Fibroblast of pulmonary artery (primary cell): ENCODE measurements at regions not wholly inside any gene's neighbourhood (a gene's known extent, or its start where the extent isn't known, plus 50 kb on each side); places are given as distances from the start of the nearest gene placed in this dataset.

ENCODE experiments used
- DNase-seq: peaks from one replicate; pipeline ENCODE4 v3.0.0-alpha.2; 2010; ENCODE audit warnings: low read depth
- H3K4me3 ChIP-seq: replicated peaks from 2 replicates; pipeline ENCODE4 v1.5.1; 2011; ENCODE audit warnings: low read depth, mild to moderate bottlenecking, control low read depth, low read length, moderate library complexity
- CTCF ChIP-seq: IDR thresholded peaks from 2 replicates; pipeline ENCODE4 v1.5.1; 2011; ENCODE audit warnings: mild to moderate bottlenecking, control low read depth, low read length, inconsistent platforms; ENCODE audit errors: missing control alignments

DNA sequence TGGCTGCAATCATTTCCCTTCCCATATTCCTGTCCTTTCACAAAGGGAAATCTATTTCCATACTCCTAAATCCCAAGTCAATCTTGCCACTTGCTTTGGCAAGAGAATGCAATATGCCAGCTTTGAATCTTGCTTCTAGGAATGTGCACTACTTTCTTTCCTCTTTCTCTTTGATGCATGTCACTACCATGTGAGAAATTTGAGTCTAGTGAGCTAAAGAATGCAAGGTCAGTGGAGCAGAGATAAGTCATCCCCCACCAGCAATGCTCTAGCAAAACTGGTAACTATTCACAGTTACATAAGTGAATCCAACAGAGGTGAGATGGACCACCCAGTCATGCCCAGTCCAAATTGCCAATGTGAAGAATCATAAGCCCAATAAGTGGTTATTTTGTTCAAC lies 910.4 kb downstream of the RAB28 start:
- no peak for TF ChIP-seq CTCF
- H3K4me3 ChIP-seq = no peak overlapping the region
- DNase-seq = peak; percentile 21

DNA sequence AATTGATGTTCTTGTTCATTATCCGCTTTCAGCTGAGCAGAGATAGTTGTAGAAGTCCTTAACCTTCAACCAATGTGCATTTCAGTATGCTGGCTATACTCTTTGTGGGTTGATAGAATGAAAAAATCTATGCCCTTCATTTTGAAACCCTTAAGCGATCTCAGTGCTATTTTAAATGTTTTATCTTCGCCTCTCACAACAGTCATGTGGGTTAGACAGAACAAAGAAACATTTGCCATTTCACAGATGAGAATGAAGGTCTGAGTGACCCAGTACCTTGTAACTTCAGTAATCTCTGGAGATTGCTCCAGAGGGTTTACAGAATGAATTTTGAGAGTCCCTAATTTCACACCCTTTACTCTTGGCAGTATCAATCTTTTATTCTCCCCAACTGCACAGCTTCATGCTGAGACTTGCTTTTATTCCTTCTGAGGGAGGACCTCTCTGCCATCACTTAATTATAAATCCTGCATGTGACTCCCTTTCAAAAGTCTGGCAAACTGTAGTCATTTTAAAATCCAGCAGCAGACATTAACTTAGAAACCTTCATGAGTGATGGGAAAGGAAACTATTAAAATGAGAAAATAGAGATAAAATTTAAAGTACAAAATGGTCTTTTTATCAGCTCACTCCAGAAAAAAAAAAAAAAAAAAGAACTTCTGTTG lies 921.5 kb downstream of the RAB28 start:
- no peak for DNase-seq
- H3K4me3 ChIP-seq = no peak overlapping the region
- TF ChIP-seq CTCF = no peak

GRCh38 chr4:12562021-12562420 lies 922.1 kb downstream of the RAB28 start:
- DNase-seq = peak; percentile 66
- no peak overlapping the region for H3K4me3 ChIP-seq
- TF ChIP-seq CTCF = no peak

- H3K4me3 ChIP-seq = no peak overlapping the region
- peak; percentile 92 for DNase-seq
- no peak for TF ChIP-seq CTCF
Observed at GRCh38 chr4:12555011-12555410, 929.1 kb downstream of the RAB28 start.

DNA sequence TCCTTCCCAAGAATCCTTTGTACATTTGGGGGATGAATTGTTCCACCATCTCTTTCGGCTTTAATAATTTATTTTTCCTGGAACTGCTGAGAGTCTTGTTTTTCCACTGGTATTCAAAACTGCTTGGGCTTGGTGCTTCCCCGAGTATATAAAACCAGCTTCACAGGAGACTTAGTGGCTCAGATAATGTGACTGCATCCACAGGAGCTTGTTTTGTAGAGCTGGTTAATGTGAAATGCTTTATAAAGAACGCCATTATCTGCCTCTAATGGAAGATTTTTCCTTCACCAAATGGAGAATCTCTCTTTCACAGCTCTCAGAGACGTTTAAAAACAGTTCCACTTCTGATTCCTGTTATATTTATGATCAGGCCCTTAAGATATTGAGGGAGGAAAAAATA lies 935.5 kb downstream of the RAB28 start:
- no peak overlapping the region for H3K4me3 ChIP-seq
- DNase-seq = no peak
- TF ChIP-seq CTCF = no peak

- TF ChIP-seq CTCF = no peak
Observed at GRCh38 chr4:12545812-12546211, 938.3 kb downstream of the RAB28 start.

GRCh38 chr4:12538162-12538561 lies 946.0 kb downstream of the RAB28 start:
- DNase-seq = no peak
- no peak overlapping the region for H3K4me3 ChIP-seq
- TF ChIP-seq CTCF = no peak

More at GRCh38 chr4:12545812-12546211, 938.3 kb downstream of the RAB28 start:
- DNase-seq = peak; percentile 45
- H3K4me3 ChIP-seq = no peak overlapping the region
